Upper lobe of left lung (tissue), 4 donors: ENCODE measurements at regions not wholly inside any gene's neighbourhood (a gene's known extent, or its start where the extent isn't known, plus 50 kb on each side); places are given as distances from the start of the nearest gene placed in this dataset.

Source experiments
- EP300 ChIP-seq, 4 donors: sonication (generic); formaldehyde crosslinking; IDR thresholded peaks; one replicate each; pipeline ENCODE4 v1.5.1; 2017; ENCODE audit warnings: antibody characterized with exemption in 4 of 4, control low read depth in 2 of 4
- POLR2A ChIP-seq, 4 donors: fragments of 450-650 bp; IDR thresholded peaks; one replicate each; pipeline ENCODE4 v1.5.1; 2016 to 2017; ENCODE audit warnings: antibody characterized with exemption in 4 of 4, mild to moderate bottlenecking in 2 of 4
- POLR2AphosphoS5 ChIP-seq, 2 donors: sonication (generic); formaldehyde crosslinking; IDR thresholded peaks; one replicate each; pipeline ENCODE4 v1.5.1; 2017; ENCODE audit warnings: antibody characterized with exemption in 2 of 2
- TF ChIP-seq, protein P1 (sequence below), 6 experiments: fragments of 450-650 bp in 4 of 6; fragments of 200-600 bp in 2 of 6; sonication (generic) in 2 of 6; IDR thresholded peaks; one replicate each; pipeline ENCODE4 v1.5.1; 2016 to 2019; ENCODE audit warnings: antibody characterized with exemption in 6 of 6

DNA sequence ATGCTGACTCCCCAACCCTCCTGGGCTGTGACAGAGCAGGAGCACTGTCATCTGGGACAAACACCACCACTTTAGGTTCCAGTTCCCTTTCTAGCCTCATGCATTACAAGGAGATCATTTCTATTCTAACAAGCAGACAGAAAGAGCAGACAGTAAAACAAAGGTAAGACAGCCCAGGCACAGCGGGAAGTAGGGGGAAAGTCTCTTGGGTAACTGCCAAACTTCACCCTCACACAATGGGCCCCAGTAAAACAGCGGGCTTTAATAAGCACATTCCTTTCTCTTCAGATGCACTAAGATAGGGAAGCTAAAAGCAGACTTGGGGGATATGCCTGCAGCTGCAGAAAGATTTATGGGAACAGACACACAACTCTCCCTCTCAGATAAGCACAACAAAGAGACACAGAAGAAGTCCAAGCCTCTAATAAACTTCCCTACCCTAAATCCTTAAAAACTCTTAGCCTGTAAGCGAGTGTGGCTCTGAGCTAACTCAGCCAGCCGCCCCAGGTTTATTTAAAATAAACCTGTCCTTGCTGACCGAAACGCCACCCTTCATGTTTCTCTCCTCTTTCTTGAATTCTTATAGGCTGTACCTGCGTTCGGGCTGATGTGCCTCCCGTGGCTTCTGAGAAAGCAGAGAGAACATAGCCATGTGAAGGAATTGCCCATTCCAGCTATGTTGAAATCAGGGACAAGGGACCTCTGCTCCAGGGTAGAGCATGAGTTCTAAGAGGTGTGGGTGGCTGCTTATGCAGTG is 726.8 kb upstream of the DDX18 start:
- TF ChIP-seq POLR2A (IDR thresholded peaks at IDR 0.05) (no peak), POLR2AphosphoS5 (IDR thresholded peaks at IDR 0.05) (no peak), EP300 (IDR thresholded peaks at IDR 0.05) (no peak)
- TF ChIP-seq, protein P1, sequence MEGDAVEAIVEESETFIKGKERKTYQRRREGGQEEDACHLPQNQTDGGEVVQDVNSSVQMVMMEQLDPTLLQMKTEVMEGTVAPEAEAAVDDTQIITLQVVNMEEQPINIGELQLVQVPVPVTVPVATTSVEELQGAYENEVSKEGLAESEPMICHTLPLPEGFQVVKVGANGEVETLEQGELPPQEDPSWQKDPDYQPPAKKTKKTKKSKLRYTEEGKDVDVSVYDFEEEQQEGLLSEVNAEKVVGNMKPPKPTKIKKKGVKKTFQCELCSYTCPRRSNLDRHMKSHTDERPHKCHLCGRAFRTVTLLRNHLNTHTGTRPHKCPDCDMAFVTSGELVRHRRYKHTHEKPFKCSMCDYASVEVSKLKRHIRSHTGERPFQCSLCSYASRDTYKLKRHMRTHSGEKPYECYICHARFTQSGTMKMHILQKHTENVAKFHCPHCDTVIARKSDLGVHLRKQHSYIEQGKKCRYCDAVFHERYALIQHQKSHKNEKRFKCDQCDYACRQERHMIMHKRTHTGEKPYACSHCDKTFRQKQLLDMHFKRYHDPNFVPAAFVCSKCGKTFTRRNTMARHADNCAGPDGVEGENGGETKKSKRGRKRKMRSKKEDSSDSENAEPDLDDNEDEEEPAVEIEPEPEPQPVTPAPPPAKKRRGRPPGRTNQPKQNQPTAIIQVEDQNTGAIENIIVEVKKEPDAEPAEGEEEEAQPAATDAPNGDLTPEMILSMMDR (IDR thresholded peaks at IDR 0.05), result no peak
